GDM1 (cell line): ENCODE measurements at regions not wholly inside any gene's neighbourhood (a gene's known extent, or its start where the extent isn't known, plus 50 kb on each side); places are given as distances from the start of the nearest gene placed in this dataset.

Experiments used
- DNase-seq: peaks from one replicate; lab custom pipeline; 2025; lab: John Stamatoyannopoulos, UW

DNA sequence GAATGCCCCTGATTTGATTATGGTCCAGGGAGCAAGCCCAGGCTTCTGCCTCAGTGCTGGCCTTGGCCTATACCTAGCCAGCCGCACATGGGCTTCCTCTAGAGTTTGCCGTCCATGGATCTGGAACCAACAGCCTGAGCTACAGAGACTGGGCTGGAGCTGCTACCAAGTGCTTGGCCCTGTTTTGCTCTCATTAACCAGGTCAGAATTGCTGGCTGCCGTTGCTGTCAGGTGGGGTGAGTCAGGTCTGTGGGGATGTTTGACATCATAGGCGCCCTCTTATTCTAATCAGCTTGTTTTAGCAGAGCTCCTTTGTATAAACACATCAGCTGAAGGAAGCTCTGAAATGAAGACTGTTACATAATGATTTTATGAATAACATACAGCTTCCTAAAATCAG is 83.1 kb upstream of the PHACTR2 start:
- DNase-seq: no peak

DNA sequence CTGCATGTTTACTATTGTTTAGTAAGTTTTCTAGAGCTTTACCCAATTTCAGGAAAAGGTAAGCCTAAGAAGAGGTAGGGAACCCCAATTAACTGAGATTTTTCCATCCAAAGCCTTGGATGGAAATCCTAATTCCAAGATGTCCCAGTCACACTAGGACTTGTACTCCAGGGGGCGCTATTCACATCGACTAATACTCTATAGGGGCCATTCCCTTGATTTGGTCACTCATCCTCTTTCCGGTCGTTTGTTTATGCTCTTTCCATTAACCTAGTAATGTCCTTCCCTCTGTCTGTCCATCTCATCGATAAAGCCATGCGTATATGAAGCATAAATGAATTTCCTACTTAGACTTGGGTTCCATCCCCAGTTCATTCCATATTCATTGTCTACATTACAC is 80.8 kb upstream of the FUCA2 start:
- no peak for DNase-seq

DNA sequence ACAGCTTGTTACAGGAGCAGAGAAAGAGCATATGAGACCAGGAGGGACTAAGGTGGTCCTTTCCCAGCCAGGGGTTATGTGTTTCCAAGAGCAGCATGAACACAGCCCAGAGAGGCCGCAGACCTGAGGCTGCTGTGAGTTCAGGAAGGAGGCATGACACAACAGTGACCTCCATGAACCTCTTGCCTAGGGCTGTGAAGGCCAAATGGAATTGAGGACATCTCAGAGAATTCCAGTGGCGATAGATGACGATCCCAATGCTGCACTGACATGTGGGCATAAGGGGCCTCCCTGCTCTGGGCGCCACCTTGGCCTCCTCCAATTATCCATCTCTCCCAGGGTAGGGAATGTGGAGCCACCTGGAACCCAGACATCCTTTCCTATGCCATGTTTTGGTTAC is 79.9 kb upstream of the FUCA2 start:
- no peak for DNase-seq

DNA sequence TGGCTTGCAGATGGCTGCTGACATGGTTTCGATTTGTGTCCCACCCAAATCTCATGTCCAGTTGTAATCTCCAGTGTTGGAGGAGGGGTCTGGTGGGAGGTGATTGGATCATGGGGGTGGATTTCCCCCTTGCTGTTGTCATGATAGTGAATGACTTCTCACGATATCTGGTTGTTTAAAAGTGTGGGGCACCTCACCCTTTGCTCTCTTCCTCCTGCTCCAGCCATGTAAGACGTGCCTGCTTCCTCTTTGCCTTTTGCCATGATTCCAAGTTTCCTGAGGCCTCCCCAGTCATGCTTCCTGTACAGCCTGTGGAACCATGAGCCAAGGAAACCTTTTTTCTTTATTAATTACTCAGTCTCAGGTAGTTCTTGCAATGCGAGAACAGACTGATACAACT is 77.6 kb upstream of the FUCA2 start:
- DNase-seq: no peak

DNA sequence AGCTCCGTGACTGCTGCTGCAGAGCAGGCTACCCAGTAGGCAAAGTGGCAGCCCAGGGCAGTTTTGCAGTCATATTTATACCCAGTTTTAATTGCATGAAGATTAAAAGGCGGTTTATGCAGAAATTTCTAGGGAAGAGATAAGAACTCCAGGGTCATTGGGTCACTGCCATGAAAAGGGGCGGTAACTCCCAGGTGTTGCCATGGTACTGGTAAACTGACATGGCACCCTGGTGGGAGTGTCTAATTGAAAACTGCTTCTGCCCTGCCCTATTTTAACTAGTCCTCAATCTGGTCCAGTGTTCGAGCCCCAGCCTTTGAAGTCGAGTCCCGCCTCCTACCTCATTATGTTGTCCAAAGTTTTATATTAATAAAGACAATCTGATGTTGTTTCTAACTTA is 75.0 kb upstream of the FUCA2 start:
- DNase-seq: no peak

DNA sequence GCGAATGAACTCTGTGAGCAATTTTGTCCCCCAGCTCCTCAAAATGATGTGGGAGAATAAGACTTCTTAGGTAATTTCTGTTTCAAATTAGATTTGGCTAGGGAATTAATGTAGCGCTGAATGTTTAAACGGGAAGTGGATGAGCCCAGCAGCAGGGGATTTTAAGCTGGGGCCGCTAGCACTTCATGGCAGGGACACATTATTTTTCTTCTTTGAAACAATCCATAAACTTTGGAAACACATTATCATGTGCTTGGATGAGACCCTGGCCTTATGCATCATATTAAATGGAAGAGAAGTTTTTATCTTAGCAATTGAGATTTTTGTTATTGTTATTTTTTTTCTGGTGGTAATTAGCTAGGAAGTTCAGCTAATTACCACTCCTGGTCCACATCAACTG is 74.2 kb upstream of the FUCA2 start:
- no peak for DNase-seq

DNA sequence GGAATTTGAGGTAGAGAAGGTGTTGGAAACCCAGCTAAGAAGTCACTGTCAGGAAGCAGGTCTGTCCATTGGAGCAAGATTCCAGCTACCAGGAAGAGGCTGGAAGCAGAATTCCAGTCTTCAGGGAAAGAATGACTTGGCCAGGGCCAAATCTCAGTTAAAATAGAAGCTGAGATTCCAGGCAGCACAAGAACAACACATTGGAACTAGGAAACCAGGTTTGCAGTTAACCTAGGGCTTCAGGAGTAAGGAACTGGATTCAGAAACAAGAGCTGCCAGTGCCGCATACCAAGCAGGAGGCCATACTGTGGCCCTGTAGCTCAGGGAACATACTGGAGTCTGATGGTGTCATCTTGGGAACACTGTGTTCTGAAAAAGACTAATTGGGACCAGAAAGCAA is 73.7 kb upstream of the FUCA2 start:
- no peak for DNase-seq

DNA sequence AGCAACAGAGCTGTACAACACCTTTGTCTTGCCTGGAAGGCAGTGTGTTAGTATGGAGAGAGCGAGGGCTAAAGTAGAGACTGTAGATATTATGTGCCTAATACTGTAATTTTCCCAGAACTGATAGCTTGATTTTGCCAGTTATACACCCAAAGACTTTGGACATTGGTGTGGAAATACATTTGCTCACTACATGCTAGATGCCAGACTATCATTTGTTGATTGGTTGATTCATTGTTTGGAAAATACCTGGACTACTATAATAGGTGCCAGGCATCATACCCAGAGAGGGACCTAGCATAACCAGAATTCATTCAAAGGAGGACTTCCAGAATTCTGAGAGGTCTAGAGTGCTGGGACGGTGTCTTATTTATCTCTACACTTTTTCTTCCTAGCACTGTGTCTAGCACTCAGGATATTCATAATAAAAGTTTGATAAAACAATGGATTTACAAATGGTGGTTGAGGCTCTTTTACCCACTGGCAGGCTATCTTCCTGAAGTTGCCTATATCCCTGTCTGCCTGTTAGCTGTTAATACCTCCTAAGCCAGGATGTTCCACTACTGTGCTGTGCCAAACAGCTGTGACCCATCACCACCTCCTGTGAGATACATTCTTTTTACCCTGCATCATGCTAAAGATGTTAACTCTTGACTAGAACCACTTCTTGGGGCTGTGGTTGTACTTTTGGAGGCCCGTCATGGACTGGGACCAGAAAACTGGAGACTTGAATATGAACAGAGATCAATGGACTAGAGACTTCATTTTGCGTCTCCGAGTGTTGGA is 72.2 kb upstream of the FUCA2 start:
- DNase-seq: no peak

DNA sequence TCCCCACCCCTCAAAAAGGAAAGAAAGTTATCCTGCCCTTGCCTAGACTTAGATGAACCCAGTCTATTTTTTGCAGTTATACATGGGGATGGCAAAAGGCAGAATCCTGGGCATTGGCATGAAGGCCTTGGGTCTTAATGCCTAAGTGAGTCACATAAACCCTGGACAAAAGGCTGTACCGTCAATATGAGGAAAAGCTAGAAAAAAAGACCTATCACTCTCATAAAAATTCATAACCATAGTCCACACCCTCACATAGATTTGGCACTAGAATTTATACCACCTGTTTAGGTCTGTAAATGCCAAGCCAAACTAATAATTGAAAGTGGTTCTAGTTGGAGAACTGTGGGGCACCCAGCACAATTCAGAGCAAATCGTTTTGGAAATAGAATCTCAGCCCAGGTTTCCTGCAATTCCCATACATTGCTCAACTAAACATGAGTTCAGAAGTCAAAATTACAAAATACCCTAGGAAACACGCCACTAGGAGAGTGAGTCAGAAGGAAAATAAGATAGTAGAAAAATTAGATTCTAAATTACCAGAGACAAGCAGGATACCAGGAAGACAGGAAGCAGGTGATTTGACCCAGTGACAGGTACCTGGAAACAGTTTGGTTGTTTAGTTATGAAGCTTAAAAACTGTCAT is 70.4 kb upstream of the FUCA2 start:
- DNase-seq: no peak

DNA sequence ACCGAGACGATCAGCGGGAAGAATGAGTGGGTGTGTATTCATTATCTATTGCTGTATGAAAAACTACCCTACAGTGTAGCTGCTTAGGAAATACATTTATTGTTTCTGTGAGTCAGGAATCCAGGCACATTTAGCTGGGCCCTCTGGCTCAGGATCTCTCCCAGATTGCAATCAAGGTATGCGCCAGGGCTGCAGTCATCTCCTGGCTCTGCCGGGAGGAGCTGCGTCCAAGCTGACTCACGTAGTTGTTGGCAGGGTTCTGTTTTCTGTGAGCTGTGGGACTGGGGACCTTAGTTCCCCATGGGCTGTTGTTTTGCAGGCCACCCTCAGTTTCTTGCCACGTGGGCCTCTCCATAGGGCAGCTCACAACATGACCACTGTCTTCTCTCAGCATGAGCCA is 68.2 kb upstream of the FUCA2 start:
- DNase-seq: no peak

DNA sequence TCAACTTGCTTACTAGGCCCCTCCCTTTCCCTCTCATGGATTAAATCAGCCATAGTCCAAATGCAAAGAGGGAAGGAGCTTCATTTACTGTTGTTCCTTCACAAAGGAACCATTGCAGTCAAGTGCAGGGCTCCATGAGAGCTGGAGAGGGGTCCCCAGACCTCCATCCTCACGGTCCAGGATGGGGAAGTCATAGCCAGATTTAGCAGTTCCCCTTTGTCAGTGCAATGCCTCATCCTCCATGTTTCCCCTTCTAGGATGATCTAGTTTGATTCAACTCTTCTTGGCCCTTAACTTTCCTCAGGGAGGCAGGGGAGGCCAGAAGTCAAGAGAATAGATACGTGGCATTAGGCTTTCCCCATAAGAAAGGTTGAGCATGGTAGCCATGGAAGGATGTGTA is 66.5 kb upstream of the FUCA2 start:
- no peak for DNase-seq

DNA sequence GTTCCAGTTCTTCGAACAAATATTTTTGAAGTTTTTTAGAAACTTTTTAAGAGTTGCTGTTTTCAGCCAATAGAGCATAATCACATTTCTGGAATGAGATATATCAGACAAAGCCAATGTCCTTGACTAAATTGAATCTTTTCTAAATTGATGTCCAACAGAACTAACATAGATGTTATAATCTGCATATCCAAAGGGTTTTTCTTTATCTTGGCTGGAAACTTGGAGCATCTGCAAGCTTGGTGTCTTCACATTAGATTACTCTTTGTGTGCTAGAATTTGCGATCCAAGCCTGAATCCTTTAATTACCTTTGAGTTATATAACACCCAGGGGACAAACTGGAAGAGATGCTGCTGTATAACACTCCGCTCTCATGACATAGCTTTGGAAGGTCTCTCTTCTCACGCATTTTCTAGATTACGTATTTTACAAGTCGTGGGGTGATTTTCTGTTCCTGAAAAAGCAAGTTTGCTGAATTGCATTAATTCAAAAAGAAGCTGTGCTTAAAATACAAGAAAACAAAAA is 64.4 kb upstream of the FUCA2 start:
- no peak for DNase-seq

DNA sequence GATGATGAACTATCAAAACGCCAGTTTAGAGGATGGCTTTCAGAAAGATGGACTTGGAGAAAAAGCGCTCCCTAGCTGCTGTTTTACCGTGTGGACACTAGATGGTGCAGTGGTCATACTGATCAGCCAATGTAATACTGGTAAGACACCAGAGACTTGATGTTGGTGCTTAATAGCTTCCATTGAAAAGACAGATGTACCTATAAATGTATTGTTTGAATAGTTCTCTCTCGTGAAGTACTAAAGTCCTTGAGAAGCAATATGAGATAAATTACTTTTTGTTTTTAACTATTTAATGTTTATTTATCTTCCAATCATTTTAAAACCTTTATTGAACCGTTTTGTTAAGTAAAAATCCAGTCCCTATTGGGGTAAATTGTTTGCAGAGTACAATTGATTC is 63.9 kb upstream of the FUCA2 start:
- DNase-seq: peak; percentile 60

DNA sequence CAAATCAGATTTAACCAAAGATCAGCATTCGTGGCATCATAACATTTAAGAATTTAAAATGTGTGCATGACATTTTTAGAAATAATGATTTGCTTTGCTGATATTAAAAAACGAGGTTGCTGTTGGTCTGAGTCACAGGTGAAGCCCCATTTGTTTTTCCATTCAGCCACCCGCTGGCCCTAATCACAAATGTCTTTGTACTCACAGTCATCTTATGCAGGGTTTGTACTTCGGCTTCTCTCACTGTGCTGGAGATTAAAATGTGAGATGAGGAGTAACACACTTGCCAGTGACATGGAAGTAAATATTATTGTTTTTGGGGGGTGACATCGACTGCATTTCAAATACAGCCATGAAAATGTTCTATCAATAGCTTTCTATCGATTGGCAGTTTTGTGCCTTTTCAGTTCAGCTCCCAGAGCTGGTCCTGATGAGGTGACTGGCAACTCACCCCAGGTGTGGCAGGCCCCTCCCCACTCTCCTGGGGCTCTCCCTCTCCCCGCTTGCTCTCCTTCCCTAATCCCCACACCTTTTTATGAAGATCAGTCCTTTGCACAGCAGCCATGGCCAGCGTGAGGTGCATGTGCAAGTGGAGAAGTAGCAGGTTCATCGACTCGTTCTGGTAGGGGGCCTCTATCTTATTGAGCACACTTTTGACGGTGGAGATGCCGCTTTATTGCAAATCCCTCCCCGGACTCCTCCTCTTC is 58.8 kb upstream of the FUCA2 start:
- no peak for DNase-seq

DNA sequence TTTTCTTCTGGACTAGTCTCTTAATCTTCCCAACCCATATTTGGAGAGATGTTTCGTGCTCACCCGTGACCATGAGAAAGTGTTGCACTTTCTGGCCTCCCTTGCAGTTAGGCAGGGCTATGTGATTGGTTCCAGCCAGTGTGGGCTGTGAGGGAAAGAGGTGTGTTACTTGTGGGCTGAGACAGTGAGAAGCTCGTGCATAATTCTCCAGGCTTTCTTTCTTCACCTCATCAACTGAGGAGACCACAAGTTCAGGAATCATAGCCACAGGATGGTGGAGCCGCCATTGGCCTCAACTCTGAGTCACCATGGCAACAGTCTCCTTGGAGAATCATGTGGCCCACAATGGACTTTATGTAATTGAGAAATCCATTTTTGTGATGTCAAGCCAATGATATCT is 57.5 kb upstream of the FUCA2 start:
- no peak for DNase-seq

DNA sequence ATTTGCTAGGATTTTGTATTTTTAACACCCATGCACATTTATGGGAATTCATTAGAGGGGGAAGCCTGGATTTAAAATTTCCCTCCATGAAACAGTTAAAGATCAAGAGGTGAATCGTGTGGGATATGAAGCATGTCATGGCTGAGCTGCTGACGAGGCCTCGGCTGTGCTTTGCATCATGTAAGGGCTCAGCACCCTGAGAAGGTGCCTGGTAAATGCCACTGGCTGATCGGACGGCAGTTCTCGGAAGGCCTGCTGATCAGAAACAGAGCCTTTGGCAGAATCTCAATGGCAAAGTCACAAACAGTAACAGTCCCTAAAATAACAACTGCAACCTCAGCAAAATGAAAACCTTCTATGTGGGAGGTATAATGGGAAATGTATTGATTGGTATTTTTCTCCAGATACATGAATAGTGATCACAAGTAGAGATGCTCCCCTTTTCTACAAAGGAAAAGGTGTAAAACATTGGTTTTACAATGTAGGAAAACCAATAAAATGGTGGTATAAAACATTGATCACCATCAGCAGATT is 53.0 kb upstream of the FUCA2 start:
- DNase-seq: no peak

DNA sequence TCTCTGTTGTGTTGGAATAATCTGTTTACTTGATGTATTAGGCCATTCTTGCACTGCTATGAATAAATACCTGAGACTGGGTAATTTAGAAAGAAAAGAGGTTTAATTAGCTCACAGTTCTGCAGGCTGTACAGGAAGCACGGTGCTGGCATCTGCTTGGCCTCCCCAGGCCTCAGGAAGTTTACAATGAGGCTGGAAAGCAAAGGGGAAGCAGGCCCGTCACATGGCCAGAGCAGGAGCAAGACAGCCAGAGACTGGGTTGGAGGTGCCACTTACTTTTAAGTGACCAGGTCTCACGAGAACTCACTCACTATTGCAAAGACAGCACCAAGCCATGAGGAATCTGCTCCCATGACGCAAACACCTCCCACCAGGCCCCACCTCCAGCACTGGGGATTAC is 50.6 kb upstream of the FUCA2 start:
- no peak for DNase-seq
